Vagina (tissue), 2 donors: ENCODE measurements at regions not wholly inside any gene's neighbourhood (a gene's known extent, or its start where the extent isn't known, plus 50 kb on each side); places are given as distances from the start of the nearest gene placed in this dataset.

Source experiments
- DNase-seq, 2 donors: peaks; one replicate each; pipeline ENCODE4 v3.0.0-alpha.2; 2017; ENCODE audit errors: extremely low spot score in 2 of 2
- H3K27ac ChIP-seq: fragments of 200-600 bp; sonication (generic); one replicate; pipeline ENCODE4 v1.5.1; 2019
- H3K27me3 ChIP-seq: fragments of 200-600 bp; sonication (generic); one replicate; pipeline ENCODE4 v1.5.1; 2019
- H3K36me3 ChIP-seq, 2 donors: fragments of 200-600 bp; sonication (generic); one replicate each; pipeline ENCODE4 v1.5.1; 2017 to 2019
- H3K4me1 ChIP-seq: fragments of 200-600 bp; sonication (generic); one replicate; pipeline ENCODE4 v1.5.1; 2019
- H3K4me3 ChIP-seq, 2 donors: fragments of 200-600 bp; sonication (generic); 1 replicate in 1 of 2; 2 replicates in 1 of 2; pipeline ENCODE4 v1.5.1; 2016 to 2019
- H3K9me3 ChIP-seq: fragments of 200-600 bp; sonication (generic); one replicate; pipeline ENCODE4 v1.5.1; 2019
- POLR2A ChIP-seq, 2 donors: fragments of 450-650 bp; IDR thresholded peaks; one replicate each; pipeline ENCODE4 v1.6.1; 2017; ENCODE audit warnings: antibody characterized with exemption in 2 of 2, mild to moderate bottlenecking in 2 of 2, moderate library complexity in 2 of 2
- POLR2AphosphoS5 ChIP-seq, 2 donors: sonication (generic); formaldehyde crosslinking; IDR thresholded peaks; one replicate each; pipeline ENCODE4 v1.9.0; 2017; ENCODE audit warnings: antibody characterized with exemption in 2 of 2, mild to moderate bottlenecking in 2 of 2, low read depth in 1 of 2; ENCODE audit not compliant: insufficient read depth in 1 of 2
- intact Hi-C: fragments of 100-400 bp; cut with DNase I; formaldehyde crosslinking; loops from one replicate; pipeline ENCODE4 v1.15.1; 2023
- TF ChIP-seq, protein P1 (sequence below), 3 experiments: fragments of 450-650 bp in 2 of 3; fragments of 200-600 bp in 1 of 3; sonication (generic) in 1 of 3; IDR thresholded peaks; one replicate each; pipeline ENCODE4 v1.5.1; 2017 to 2019; ENCODE audit warnings: antibody characterized with exemption in 3 of 3, mild to moderate bottlenecking in 2 of 3, moderate library complexity in 2 of 3

DNA sequence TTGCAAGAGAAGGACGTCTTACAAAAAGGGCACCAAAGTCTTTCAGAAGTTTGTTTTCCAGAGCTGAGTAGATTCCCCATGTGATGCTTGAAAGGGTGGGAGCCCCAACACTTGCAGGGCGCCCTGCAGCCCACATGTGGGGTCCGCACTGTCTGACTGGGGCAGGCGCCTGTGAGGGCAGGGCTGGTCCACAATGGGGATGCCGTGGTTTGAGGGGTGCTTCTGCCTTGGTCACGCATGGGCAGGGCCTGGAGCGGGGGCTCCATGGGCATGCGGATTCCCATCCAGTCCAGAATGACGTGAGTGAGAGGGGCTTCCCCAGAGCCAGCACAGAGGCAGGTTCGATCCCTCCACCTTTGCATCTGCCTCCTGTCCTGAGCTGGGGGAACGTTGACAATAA, 101.5 kb upstream of the SHH start:
- TF ChIP-seq, protein P1, sequence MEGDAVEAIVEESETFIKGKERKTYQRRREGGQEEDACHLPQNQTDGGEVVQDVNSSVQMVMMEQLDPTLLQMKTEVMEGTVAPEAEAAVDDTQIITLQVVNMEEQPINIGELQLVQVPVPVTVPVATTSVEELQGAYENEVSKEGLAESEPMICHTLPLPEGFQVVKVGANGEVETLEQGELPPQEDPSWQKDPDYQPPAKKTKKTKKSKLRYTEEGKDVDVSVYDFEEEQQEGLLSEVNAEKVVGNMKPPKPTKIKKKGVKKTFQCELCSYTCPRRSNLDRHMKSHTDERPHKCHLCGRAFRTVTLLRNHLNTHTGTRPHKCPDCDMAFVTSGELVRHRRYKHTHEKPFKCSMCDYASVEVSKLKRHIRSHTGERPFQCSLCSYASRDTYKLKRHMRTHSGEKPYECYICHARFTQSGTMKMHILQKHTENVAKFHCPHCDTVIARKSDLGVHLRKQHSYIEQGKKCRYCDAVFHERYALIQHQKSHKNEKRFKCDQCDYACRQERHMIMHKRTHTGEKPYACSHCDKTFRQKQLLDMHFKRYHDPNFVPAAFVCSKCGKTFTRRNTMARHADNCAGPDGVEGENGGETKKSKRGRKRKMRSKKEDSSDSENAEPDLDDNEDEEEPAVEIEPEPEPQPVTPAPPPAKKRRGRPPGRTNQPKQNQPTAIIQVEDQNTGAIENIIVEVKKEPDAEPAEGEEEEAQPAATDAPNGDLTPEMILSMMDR (IDR thresholded peaks at IDR 0.05): no peak
- no peak for TF ChIP-seq POLR2A (IDR thresholded peaks at IDR 0.05)
- H3K4me1 ChIP-seq: no peaks in the 10 kb centered on the region
- no peaks in the 10 kb centered on the region for H3K36me3 ChIP-seq
- H3K4me3 ChIP-seq: no peak overlapping the region
- no peak overlapping the region for H3K27ac ChIP-seq
- H3K9me3 ChIP-seq: no peaks in the 10 kb centered on the region
- H3K27me3 ChIP-seq: no peaks in the 10 kb centered on the region
- no peak for DNase-seq
- intact Hi-C loops: no loop called here

DNA sequence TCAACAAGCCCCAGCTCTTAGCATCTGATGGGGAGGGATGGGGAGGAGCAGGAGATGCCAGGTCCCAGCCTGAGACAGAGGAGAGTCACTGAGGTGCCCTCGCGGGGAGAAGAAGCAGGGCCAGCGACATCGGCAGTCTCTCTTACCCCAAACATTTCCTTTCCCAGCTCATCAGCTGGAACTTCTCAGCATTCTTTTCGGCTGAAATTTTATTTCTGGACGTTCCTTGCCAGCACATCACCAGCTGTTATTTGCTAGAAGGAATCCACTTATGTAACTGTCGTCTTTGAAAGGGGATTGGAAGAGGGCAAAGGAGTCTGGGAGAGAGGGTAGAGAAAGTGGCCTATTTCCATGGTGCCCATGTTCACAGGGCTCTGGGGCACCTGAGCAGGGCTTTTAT, 101.0 kb upstream of the SHH start:
- Histone ChIP-seq H3K36me3 (no peaks in the 10 kb centered on the region), H3K9me3 (no peaks in the 10 kb centered on the region), H3K27ac (no peak overlapping the region), H3K27me3 (no peaks in the 10 kb centered on the region), H3K4me3 (no peak overlapping the region), H3K4me1 (no peaks in the 10 kb centered on the region)
- intact Hi-C loops: no loop called here
- no peak for TF ChIP-seq POLR2AphosphoS5 (IDR thresholded peaks at IDR 0.05; ENCODE audit: insufficient read depth in 1 of 2, low read depth in 1 of 2)
- TF ChIP-seq, protein P1 (IDR thresholded peaks at IDR 0.05): no peak
- TF ChIP-seq POLR2A (IDR thresholded peaks at IDR 0.05): no peak
- no peak for DNase-seq

DNA sequence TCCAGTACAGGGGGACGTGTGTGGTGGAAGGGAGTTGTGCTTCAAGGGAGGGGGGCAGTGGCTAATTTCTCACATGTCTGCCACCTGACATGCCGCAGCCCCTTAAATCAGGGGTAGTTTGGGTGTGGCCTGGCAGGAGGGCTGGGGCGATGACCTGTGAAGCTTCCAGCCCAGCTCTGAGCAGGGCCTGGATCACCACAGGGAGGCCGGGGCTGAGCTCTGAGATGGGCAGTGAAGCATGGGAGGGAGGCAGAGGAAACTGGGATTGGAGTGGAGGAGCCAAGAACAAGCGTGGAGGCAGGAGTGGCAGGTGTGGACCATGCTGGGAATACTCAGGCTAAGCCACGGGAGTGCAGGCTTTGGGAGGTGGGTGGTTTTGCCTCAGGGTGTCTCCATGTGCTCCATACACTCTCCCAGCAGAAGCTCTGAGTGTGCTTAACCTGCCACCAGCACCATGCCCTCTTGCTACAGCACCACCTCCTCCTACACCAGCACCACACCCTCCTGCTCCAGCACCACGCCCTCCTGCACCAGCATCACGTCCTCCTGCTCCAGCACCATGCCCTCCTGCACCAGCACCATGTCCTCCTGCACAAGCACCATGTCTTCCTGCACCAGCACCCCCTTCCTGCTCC, 99.3 kb upstream of the SHH start:
- TF ChIP-seq POLR2AphosphoS5 (IDR thresholded peaks at IDR 0.05; ENCODE audit: insufficient read depth in 1 of 2, low read depth in 1 of 2) (no peak), POLR2A (IDR thresholded peaks at IDR 0.05) (no peak)
- TF ChIP-seq, protein P1 (IDR thresholded peaks at IDR 0.05): no peak

DNA sequence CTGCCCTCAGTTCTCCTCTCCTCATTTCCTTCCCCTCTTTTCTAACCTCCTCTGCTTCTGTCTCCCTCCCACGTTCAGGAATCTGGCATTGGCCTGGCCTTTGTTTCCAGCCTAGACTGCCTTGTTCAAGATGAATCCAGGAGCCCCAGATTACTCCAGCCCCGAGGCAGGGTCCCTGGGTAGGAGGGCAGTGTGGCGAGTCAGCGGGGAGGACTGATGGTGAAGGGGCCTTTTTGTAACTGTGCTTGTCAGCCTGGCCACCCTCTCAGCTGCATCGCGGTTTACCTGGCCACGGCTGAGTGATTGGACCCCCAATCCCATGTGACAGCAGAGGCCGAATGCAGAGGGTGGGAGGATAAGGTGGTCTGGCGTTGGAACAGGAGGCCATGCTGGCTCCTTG, 96.1 kb upstream of the SHH start:
- DNase-seq: no peak
- H3K36me3 ChIP-seq: no peaks in the 10 kb centered on the region
- H3K4me3 ChIP-seq: no peak overlapping the region
- H3K27me3 ChIP-seq: no peaks in the 10 kb centered on the region
- no peak overlapping the region for H3K27ac ChIP-seq
- H3K4me1 ChIP-seq: no peaks in the 10 kb centered on the region
- H3K9me3 ChIP-seq: no peaks in the 10 kb centered on the region
- intact Hi-C loops: no loop called here
- TF ChIP-seq POLR2A (IDR thresholded peaks at IDR 0.05): no peak
- TF ChIP-seq, protein P1 (IDR thresholded peaks at IDR 0.05): no peak
- TF ChIP-seq POLR2AphosphoS5 (IDR thresholded peaks at IDR 0.05; ENCODE audit: insufficient read depth in 1 of 2, low read depth in 1 of 2): no peak

More for the DNA sequence above, 99.3 kb upstream of the SHH start:
- H3K4me1 ChIP-seq: no peaks in the 10 kb centered on the region
- H3K9me3 ChIP-seq: no peaks in the 10 kb centered on the region
- DNase-seq: no peak
- H3K27me3 ChIP-seq: no peaks in the 10 kb centered on the region
- no peaks in the 10 kb centered on the region for H3K36me3 ChIP-seq
- H3K4me3 ChIP-seq: no peak overlapping the region
- intact Hi-C loops: no loop called here
- no peak overlapping the region for H3K27ac ChIP-seq

DNA sequence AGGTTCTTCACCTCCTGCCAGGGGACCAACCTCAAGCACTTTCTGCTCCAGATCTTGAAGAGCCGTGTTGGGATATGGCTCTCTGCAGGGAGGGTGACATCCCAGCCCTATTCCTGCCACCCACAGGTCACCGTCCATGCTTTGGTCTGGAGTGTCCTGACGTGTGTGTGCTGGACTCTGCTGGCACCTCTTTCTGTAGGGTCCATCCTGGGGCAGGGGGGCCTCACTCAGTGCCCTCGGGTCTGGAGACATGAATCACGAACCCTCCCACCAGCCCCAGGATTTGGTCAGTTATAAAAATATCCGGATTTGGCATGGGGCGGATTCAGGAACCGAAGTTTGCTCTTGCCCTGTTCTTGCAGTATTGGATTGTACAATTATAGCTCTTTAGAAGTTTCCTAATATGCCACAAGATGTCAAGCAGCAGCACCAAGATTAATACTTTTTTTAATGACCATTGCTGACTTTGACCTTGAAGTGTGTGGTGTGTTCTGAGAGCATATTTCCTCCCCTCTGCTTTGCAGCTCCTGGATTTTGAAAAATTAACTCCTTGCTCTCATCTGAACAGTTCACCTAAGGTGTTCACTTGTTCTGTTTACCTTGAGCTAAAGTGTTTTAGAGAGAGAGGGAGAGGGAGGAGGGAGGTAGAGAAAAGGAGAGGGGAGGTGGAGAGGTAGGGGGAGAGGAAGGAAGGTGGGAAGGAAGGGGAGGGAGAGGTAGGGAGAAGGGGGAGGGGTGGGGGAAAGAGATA, 95.4 kb upstream of the SHH start:
- Histone ChIP-seq H3K9me3 (no peaks in the 10 kb centered on the region), H3K27ac (no peak overlapping the region), H3K4me1 (no peaks in the 10 kb centered on the region), H3K27me3 (no peaks in the 10 kb centered on the region), H3K4me3 (no peak overlapping the region), H3K36me3 (no peaks in the 10 kb centered on the region)
- DNase-seq: no peak
- TF ChIP-seq POLR2A (IDR thresholded peaks at IDR 0.05) (no peak), POLR2AphosphoS5 (IDR thresholded peaks at IDR 0.05; ENCODE audit: insufficient read depth in 1 of 2, low read depth in 1 of 2) (no peak)
- TF ChIP-seq, protein P1 (IDR thresholded peaks at IDR 0.05): no peak
- intact Hi-C loops: no loop called here
